ENCODE measurements at regions not wholly inside any gene's neighbourhood (a gene's known extent, or its start where the extent isn't known, plus 50 kb on each side); places are given as distances from the start of the nearest gene placed in this dataset.

DNA sequence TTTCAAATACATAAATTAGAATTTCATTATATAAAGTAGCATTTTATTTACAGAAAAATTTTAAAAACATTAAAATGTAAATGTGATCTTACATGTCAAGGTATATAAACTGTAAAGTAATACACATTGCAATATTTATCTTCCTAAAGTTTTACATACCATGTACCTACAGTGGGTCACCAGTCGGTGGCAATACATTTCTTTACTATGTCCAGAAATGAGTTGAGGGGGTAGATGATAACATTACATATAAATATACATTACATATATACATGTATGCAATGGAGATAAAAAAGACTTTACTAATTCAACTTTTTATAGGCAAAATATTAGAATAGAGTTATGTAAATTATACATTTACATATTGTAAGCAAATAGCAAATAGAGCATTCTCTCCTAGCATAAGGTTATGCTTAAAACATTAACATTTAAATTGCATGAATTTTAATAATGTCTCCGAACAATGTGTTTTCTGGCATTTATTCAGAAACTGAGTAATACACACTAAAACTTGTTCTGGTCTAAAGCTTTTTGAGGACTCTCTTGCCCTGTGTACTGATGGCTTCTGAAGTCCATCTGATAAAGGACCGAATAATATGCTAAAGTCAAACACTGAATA is 93.3 kb upstream of the NLGN1 start (continued):
- TF ChIP-seq, protein P1, sequence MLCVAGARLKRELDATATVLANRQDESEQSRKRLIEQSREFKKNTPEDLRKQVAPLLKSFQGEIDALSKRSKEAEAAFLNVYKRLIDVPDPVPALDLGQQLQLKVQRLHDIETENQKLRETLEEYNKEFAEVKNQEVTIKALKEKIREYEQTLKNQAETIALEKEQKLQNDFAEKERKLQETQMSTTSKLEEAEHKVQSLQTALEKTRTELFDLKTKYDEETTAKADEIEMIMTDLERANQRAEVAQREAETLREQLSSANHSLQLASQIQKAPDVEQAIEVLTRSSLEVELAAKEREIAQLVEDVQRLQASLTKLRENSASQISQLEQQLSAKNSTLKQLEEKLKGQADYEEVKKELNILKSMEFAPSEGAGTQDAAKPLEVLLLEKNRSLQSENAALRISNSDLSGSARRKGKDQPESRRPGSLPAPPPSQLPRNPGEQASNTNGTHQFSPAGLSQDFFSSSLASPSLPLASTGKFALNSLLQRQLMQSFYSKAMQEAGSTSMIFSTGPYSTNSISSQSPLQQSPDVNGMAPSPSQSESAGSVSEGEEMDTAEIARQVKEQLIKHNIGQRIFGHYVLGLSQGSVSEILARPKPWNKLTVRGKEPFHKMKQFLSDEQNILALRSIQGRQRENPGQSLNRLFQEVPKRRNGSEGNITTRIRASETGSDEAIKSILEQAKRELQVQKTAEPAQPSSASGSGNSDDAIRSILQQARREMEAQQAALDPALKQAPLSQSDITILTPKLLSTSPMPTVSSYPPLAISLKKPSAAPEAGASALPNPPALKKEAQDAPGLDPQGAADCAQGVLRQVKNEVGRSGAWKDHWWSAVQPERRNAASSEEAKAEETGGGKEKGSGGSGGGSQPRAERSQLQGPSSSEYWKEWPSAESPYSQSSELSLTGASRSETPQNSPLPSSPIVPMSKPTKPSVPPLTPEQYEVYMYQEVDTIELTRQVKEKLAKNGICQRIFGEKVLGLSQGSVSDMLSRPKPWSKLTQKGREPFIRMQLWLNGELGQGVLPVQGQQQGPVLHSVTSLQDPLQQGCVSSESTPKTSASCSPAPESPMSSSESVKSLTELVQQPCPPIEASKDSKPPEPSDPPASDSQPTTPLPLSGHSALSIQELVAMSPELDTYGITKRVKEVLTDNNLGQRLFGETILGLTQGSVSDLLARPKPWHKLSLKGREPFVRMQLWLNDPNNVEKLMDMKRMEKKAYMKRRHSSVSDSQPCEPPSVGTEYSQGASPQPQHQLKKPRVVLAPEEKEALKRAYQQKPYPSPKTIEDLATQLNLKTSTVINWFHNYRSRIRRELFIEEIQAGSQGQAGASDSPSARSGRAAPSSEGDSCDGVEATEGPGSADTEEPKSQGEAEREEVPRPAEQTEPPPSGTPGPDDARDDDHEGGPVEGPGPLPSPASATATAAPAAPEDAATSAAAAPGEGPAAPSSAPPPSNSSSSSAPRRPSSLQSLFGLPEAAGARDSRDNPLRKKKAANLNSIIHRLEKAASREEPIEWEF (IDR thresholded peaks at IDR 0.05; ENCODE audit: insufficient replicate concordance, low read depth, low read length) = no peak
- TF ChIP-seq, protein P2, sequence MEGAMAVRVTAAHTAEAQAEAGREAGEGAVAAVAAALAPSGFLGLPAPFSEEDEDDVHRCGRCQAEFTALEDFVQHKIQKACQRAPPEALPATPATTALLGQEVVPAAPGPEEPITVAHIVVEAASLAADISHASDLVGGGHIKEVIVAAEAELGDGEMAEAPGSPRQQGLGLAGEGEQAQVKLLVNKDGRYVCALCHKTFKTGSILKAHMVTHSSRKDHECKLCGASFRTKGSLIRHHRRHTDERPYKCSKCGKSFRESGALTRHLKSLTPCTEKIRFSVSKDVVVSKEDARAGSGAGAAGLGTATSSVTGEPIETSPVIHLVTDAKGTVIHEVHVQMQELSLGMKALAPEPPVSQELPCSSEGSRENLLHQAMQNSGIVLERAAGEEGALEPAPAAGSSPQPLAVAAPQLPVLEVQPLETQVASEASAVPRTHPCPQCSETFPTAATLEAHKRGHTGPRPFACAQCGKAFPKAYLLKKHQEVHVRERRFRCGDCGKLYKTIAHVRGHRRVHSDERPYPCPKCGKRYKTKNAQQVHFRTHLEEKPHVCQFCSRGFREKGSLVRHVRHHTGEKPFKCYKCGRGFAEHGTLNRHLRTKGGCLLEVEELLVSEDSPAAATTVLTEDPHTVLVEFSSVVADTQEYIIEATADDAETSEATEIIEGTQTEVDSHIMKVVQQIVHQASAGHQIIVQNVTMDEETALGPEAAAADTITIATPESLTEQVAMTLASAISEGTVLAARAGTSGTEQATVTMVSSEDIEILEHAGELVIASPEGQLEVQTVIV (IDR thresholded peaks at IDR 0.05; ENCODE audit: borderline replicate concordance, partially characterized antibody) = no peak
- TF ChIP-seq BHLHE40 (IDR thresholded peaks at IDR 0.05; ENCODE audit: borderline replicate concordance in 1 of 2, low read depth in 2 of 2, low read length in 1 of 2) = no peak
- TF ChIP-seq IRF4 (IDR thresholded peaks at IDR 0.05; ENCODE audit: low read depth, low read length) = no peak
- TF ChIP-seq RAD21 (IDR thresholded peaks at IDR 0.05; ENCODE audit: insufficient read depth, low read depth, low read length) = no peak
- TF ChIP-seq CEBPB (IDR thresholded peaks at IDR 0.05; ENCODE audit: borderline replicate concordance in 1 of 2, low read depth in 2 of 2, low read length in 2 of 2) = no peak
- TF ChIP-seq NFIC (IDR thresholded peaks at IDR 0.05; ENCODE audit: low read depth, low read length) = no peak
